RWPE1 (cell line): ENCODE measurements at regions not wholly inside any gene's neighbourhood (a gene's known extent, or its start where the extent isn't known, plus 50 kb on each side); places are given as distances from the start of the nearest gene placed in this dataset.
"Not testable (repeated sequence)": the region's sequence is repeated elsewhere in the genome, so short reads cannot be mapped to it uniquely, and the experiment has no call there.

ENCODE experiments used
- CTCF ChIA-PET: fragments of 350-600 bp; sonication (Branson Sonifier 250); formaldehyde crosslinking; extraction: SDS; loops from one replicate; lab custom pipeline; 2021; lab: Yijun Ruan, JAX
- POLR2A ChIA-PET: fragments of 400-600 bp; formaldehyde crosslinking; extraction: SDS; loops from one replicate; lab custom pipeline; 2020; ENCODE audit warnings: antibody characterized with exemption; ENCODE audit not compliant: low non-redundant PET; lab: Yijun Ruan, JAX
- DNase-seq: peaks from one replicate; pipeline ENCODE4 v3.0.0; 2012; ENCODE audit warnings: low spot score
- H3K27ac ChIP-seq: fragments of 450-650 bp; 2 replicates; pipeline ENCODE4 v1.5.1; 2017
- CTCF ChIP-seq: fragments of 450-650 bp; conservative IDR thresholded peaks from 2 replicates; pipeline ENCODE4 v1.5.1; 2017; ENCODE audit warnings: low read depth, mild to moderate bottlenecking

GRCh38 chr4:156388826-156389225 is 435.2 kb upstream of the CTSO start:
- POLR2A ChIA-PET = no interaction called here
- CTCF ChIA-PET = no interaction called here
- no peak overlapping the region for H3K27ac ChIP-seq
- DNase-seq = no peak
- TF ChIP-seq CTCF = no peak

GRCh38 chr4:156378033-156378665 is 424.5 kb upstream of the CTSO start:
- peak; percentile 34 for DNase-seq

GRCh38 chr4:156377036-156377710 is 423.5 kb upstream of the CTSO start:
- H3K27ac ChIP-seq = no peak overlapping the region
- POLR2A ChIA-PET = no interaction called here
- DNase-seq = no peak
- no peak for TF ChIP-seq CTCF
- CTCF ChIA-PET = interaction anchor here (0.8 to 1.1 kb wide), 2 partner anchors 30 to 922 kb away, joined by 3 read pairs; no protein-coding TSS in a partner anchor

More at GRCh38 chr4:156378033-156378665, 424.5 kb upstream of the CTSO start:
- TF ChIP-seq CTCF = peak; percentile 23; the same call in 1 of the 2 replicates
- CTCF ChIA-PET = interaction anchor here (0.6 to 1.1 kb wide), 6 partner anchors 31 to 921 kb away, joined by 3 to 4 read pairs (median 3); no protein-coding TSS in a partner anchor
- no peak overlapping the region for H3K27ac ChIP-seq
- POLR2A ChIA-PET = no interaction called here

GRCh38 chr4:156374894-156375293 is 421.2 kb upstream of the CTSO start:
- no peak for TF ChIP-seq CTCF
- H3K27ac ChIP-seq = no peak overlapping the region
- POLR2A ChIA-PET = no interaction called here
- CTCF ChIA-PET = no interaction called here
- DNase-seq = no peak

- CTCF ChIA-PET = no interaction called here
- no peak for DNase-seq
These were observed 420.4 kb upstream of the CTSO start for GRCh38 chr4:156374069-156374468.

GRCh38 chr4:156367502-156367901 is 413.8 kb upstream of the CTSO start:
- CTCF ChIA-PET = not testable (repeated sequence)

More at GRCh38 chr4:156374069-156374468, 420.4 kb upstream of the CTSO start:
- POLR2A ChIA-PET = no interaction called here
- no peak for TF ChIP-seq CTCF
- H3K27ac ChIP-seq = no peak overlapping the region

GRCh38 chr4:156362581-156362980 is 408.9 kb upstream of the CTSO start:
- H3K27ac ChIP-seq = no peak overlapping the region
- POLR2A ChIA-PET = no interaction called here
- CTCF ChIA-PET = no interaction called here
- no peak for DNase-seq
- no peak for TF ChIP-seq CTCF

More at GRCh38 chr4:156367502-156367901, 413.8 kb upstream of the CTSO start:
- DNase-seq, H3K27ac ChIP-seq, POLR2A ChIA-PET: not testable (repeated sequence)
